ENCODE measurements at regions not wholly inside any gene's neighbourhood (a gene's known extent, or its start where the extent isn't known, plus 50 kb on each side); places are given as distances from the start of the nearest gene placed in this dataset.
A peak's percentile ranks its signal among the peaks of the same experiment; 100 is the strongest.

GRCh38 chr11:128022007-128022368 lies 565.4 kb downstream of the ETS1 start (continued):
- TF ChIP-seq, protein P1, sequence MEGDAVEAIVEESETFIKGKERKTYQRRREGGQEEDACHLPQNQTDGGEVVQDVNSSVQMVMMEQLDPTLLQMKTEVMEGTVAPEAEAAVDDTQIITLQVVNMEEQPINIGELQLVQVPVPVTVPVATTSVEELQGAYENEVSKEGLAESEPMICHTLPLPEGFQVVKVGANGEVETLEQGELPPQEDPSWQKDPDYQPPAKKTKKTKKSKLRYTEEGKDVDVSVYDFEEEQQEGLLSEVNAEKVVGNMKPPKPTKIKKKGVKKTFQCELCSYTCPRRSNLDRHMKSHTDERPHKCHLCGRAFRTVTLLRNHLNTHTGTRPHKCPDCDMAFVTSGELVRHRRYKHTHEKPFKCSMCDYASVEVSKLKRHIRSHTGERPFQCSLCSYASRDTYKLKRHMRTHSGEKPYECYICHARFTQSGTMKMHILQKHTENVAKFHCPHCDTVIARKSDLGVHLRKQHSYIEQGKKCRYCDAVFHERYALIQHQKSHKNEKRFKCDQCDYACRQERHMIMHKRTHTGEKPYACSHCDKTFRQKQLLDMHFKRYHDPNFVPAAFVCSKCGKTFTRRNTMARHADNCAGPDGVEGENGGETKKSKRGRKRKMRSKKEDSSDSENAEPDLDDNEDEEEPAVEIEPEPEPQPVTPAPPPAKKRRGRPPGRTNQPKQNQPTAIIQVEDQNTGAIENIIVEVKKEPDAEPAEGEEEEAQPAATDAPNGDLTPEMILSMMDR (conservative IDR thresholded peaks at IDR 0.05; ENCODE audit: low read depth in 2 of 2): no peak
- TF ChIP-seq REST (IDR thresholded peaks at IDR 0.05; ENCODE audit: unreplicated experiment): no peak
- TF ChIP-seq POLR2AphosphoS5 (IDR thresholded peaks at IDR 0.05; ENCODE audit: low read depth): no peak

DNA sequence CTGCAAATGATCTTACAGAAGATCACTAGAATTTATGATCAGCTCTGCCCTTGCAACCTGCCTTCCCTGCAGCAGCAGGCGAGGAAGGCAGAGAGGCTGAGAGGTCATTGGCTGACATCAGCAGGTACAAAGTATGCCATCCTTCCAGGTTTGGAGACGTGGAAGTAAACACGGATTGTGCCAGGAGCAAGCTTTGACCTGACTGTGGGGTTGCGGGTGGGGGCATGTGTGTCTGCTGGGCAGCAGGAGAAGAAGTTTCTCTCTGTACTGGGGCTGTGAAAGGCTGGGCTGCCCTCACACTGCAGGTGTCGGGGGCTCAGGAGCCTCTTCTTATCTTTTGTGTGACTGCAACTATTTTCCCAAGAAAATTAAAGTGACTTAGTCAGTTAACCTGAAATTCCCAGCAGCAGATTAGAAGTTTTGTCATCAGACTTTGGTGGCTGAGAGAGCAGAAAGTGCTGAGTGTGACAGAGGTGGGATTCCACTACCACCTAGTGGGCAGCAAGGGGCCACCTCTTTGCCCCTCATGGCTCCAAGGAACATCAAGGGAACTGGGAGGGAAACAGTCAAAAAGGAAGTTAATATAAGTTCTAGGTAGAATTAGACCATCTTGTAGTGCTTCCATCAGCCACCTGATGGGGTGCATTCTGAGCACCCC lies 565.9 kb downstream of the ETS1 start:
- Histone ChIP-seq H3K9me2 (ENCODE audit: insufficient read depth) (no peaks in the 10 kb centered on the region), H3F3A (replicated peaks; ENCODE audit: low read depth) (no peaks in the 10 kb centered on the region), H3K4me2 (no peak overlapping the region), H3K36me3 (ENCODE audit: insufficient read depth) (no peaks in the 10 kb centered on the region), H3K4me1 (ENCODE audit: insufficient read depth) (no peaks in the 10 kb centered on the region), H3K79me2 (replicated peaks; ENCODE audit: insufficient read depth) (no peaks in the 10 kb centered on the region), H3K4me3 (no peak overlapping the region), H2AFZ (peak overlapping the region; percentile 43; the same call in 1 of the 2 replicates), H3K27me3 (ENCODE audit: insufficient read depth) (no peaks in the 10 kb centered on the region), H3K27ac (ENCODE audit: low read depth) (no peak overlapping the region), H4K20me1 (replicated peaks; ENCODE audit: insufficient read depth) (no peaks in the 10 kb centered on the region)
- ATAC-seq (peak; percentile 91), DNase-seq (ENCODE audit: low spot score) (peak; percentile 56)
- H3K4me1 Mint-ChIP-seq: no peaks in the 10 kb centered on the region
- no peaks in the 10 kb centered on the region for H3K36me3 Mint-ChIP-seq (ENCODE audit: low read depth)
- no peaks in the 10 kb centered on the region for H3K9me3 Mint-ChIP-seq
- H3K27ac Mint-ChIP-seq: no peak overlapping the region
- no peaks in the 10 kb centered on the region for H3K27me3 Mint-ChIP-seq (ENCODE audit: insufficient read depth, low read depth, poor library complexity)
- no peak overlapping the region for H3K4me3 Mint-ChIP-seq
- TF ChIP-seq, protein P1 (conservative IDR thresholded peaks at IDR 0.05; ENCODE audit: low read depth in 2 of 2): peak; percentile 70 to 83
- TF ChIP-seq CREB1 (CRISPR knock-in tag; IDR thresholded peaks at IDR 0.05; ENCODE audit: low read depth): no peak

DNA sequence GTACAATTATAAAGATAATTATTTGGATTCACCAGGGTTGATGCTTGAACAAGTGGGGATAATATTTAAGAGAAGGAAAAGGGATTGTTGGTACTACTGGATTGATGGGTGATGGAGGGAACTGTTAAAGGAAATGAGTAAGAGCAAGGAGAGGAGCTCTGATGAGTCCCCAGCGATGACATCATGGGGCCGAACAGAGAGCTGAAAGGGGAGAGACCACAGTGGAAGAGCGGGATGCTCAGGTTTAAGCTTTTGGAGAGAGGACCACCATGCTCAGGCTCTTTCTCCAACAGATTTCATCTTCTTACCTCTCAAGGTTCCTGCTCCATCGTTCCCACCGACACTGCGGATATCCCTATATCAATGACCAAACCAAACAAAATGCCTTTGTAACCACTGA lies 568.7 kb downstream of the ETS1 start:
- no peak overlapping the region for H3K27ac Mint-ChIP-seq
- H3K4me1 Mint-ChIP-seq: no peaks in the 10 kb centered on the region
- TF ChIP-seq POLR2AphosphoS5 (IDR thresholded peaks at IDR 0.05; ENCODE audit: low read depth) (no peak), STAT1 (IDR thresholded peaks at IDR 0.05; ENCODE audit: unreplicated experiment) (no peak), EZH2 (IDR thresholded peaks at IDR 0.05; ENCODE audit: low read depth, unreplicated experiment) (no peak), EZH2phosphoT487 (IDR thresholded peaks at IDR 0.05; ENCODE audit: unreplicated experiment) (no peak)
- TF ChIP-seq, protein P2, sequence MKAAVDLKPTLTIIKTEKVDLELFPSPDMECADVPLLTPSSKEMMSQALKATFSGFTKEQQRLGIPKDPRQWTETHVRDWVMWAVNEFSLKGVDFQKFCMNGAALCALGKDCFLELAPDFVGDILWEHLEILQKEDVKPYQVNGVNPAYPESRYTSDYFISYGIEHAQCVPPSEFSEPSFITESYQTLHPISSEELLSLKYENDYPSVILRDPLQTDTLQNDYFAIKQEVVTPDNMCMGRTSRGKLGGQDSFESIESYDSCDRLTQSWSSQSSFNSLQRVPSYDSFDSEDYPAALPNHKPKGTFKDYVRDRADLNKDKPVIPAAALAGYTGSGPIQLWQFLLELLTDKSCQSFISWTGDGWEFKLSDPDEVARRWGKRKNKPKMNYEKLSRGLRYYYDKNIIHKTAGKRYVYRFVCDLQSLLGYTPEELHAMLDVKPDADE (IDR thresholded peaks at IDR 0.05): no peak

More for the DNA sequence above, 568.7 kb downstream of the ETS1 start:
- no peaks in the 10 kb centered on the region for H3K9me2 ChIP-seq (ENCODE audit: insufficient read depth)
- H3F3A ChIP-seq (replicated peaks; ENCODE audit: low read depth): no peaks in the 10 kb centered on the region
- Mint-ChIP-seq H3K9me3 (no peaks in the 10 kb centered on the region), H3K4me3 (no peak overlapping the region), H3K36me3 (ENCODE audit: low read depth) (no peaks in the 10 kb centered on the region), H3K27me3 (ENCODE audit: insufficient read depth, low read depth, poor library complexity) (peaks cover 2% of the 10 kb centered on the region)
- H3K36me3 ChIP-seq (ENCODE audit: insufficient read depth): no peaks in the 10 kb centered on the region
- DNase-seq (ENCODE audit: low spot score): no peak
- no peak overlapping the region for H3K4me3 ChIP-seq
- H3K27ac ChIP-seq (ENCODE audit: low read depth): no peak overlapping the region
- H3K4me1 ChIP-seq (ENCODE audit: insufficient read depth): no peaks in the 10 kb centered on the region
- no peaks in the 10 kb centered on the region for H4K20me1 ChIP-seq (replicated peaks; ENCODE audit: insufficient read depth)
- no peaks in the 10 kb centered on the region for H3K27me3 ChIP-seq (ENCODE audit: insufficient read depth)
- no peaks in the 10 kb centered on the region for H3K79me2 ChIP-seq (replicated peaks; ENCODE audit: insufficient read depth)
- H3K4me2 ChIP-seq: no peak overlapping the region
- ATAC-seq: no peak
- H2AFZ ChIP-seq: no peak overlapping the region

All from GM23338 (cell line).